H1 (cell line): ENCODE measurements at regions not wholly inside any gene's neighbourhood (a gene's known extent, or its start where the extent isn't known, plus 50 kb on each side); places are given as distances from the start of the nearest gene placed in this dataset.

Experiments
- CEBPB ChIP-seq: IDR thresholded peaks from 2 replicates; pipeline ENCODE4 v1.6.1; 2012; ENCODE audit warnings: low read depth, low read length
- CHD7 ChIP-seq: fragments of 300-600 bp; sonication (generic); IDR thresholded peaks from 2 replicates; pipeline ENCODE4 v1.7.1; 2012; ENCODE audit warnings: low read length, moderate library complexity, mild to moderate bottlenecking, inconsistent platforms; ENCODE audit not compliant: insufficient replicate concordance
- CTBP2 ChIP-seq: IDR thresholded peaks from 2 replicates; pipeline ENCODE4 v1.7.0; 2011; ENCODE audit warnings: borderline replicate concordance, mild to moderate bottlenecking, moderate library complexity, mixed read lengths, low read length; ENCODE audit not compliant: insufficient read depth, insufficient read length
- EGR1 ChIP-seq: IDR thresholded peaks from 2 replicates; pipeline ENCODE4 v1.6.1; 2011; ENCODE audit warnings: low read depth, low read length, borderline replicate concordance
- POLR2AphosphoS5 ChIP-seq: IDR thresholded peaks from 2 replicates; pipeline ENCODE4 v1.6.1; 2011; ENCODE audit warnings: low read depth, low read length
- POU5F1 ChIP-seq: IDR thresholded peaks from 2 replicates; pipeline ENCODE4 v1.6.1; 2011; ENCODE audit warnings: low read depth, mild to moderate bottlenecking, low read length, moderate library complexity
- SP1 ChIP-seq: IDR thresholded peaks from 2 replicates; pipeline ENCODE4 v1.6.1; 2011; ENCODE audit warnings: low read depth, low read length
- TBP ChIP-seq: IDR thresholded peaks from 2 replicates; pipeline ENCODE4 v1.6.1; 2011; ENCODE audit warnings: low read depth, low read length, improper control_type of control experiment
- TEAD4 ChIP-seq: IDR thresholded peaks from 2 replicates; pipeline ENCODE4 v1.6.1; 2012; ENCODE audit warnings: low read depth, low read length, inconsistent platforms, mixed read lengths
- USF2 ChIP-seq: IDR thresholded peaks from 2 replicates; pipeline ENCODE4 v1.6.1; 2011; ENCODE audit warnings: low read length, improper control_type of control experiment

- TF ChIP-seq CHD7, result no peak
- no peak for TF ChIP-seq CTBP2
- no peak for TF ChIP-seq SP1
- TF ChIP-seq POU5F1, result no peak
- TF ChIP-seq TBP, result no peak
- TF ChIP-seq CEBPB, result no peak
- no peak for TF ChIP-seq EGR1
- TF ChIP-seq USF2, result no peak
- TF ChIP-seq POLR2AphosphoS5, result no peak
- TF ChIP-seq TEAD4, result no peak
- TF ChIP-seq, all 59 proteins: peak for 0
Observed at GRCh38 chr5:78718824-78719223, 70.3 kb upstream of the LHFPL2 start (continued).
